ACC112 (cell line): ENCODE measurements at regions not wholly inside any gene's neighbourhood (a gene's known extent, or its start where the extent isn't known, plus 50 kb on each side); places are given as distances from the start of the nearest gene placed in this dataset.

Experiments used
- H2AFZ ChIP-seq: fragments of 200-600 bp; sonication (generic); one replicate; pipeline ENCODE4 v1.6.0; 2017; ENCODE audit warnings: antibody characterized with exemption, low read length; ENCODE audit not compliant: unreplicated experiment
- H3K27ac ChIP-seq: fragments of 200-600 bp; sonication (generic); 2 replicates; pipeline ENCODE4 v1.5.1; 2014; ENCODE audit warnings: low read depth, mild to moderate bottlenecking, antibody characterized with exemption, low read length, moderate library complexity
- H3K27me3 ChIP-seq: fragments of 200-600 bp; sonication (generic); 2 replicates; pipeline ENCODE4 v1.6.1; 2014; ENCODE audit warnings: mild to moderate bottlenecking, antibody characterized with exemption, low read length, moderate library complexity, mixed read lengths; ENCODE audit not compliant: insufficient read depth
- H3K36me3 ChIP-seq: fragments of 200-600 bp; sonication (generic); 2 replicates; pipeline ENCODE4 v1.6.1; 2016; ENCODE audit warnings: mild to moderate bottlenecking, antibody characterized with exemption, low read length, moderate library complexity, mixed read lengths; ENCODE audit not compliant: insufficient read depth
- H3K4me1 ChIP-seq: fragments of 200-600 bp; sonication (generic); one replicate; pipeline ENCODE4 v1.6.1; 2016; ENCODE audit warnings: low read length, mixed read lengths; ENCODE audit not compliant: insufficient read depth, unreplicated experiment, control insufficient read depth
- H3K4me3 ChIP-seq: fragments of 200-600 bp; sonication (generic); 2 replicates; pipeline ENCODE4 v1.5.1; 2014; ENCODE audit warnings: mild to moderate bottlenecking, low read depth, low read length
- H3K79me2 ChIP-seq: fragments of 200-600 bp; sonication (generic); one replicate; pipeline ENCODE4 v1.6.0; 2016; ENCODE audit warnings: low read length; ENCODE audit not compliant: control insufficient read depth, unreplicated experiment, insufficient read depth

- peaks cover 8% of the 10 kb centered on the region for H3K4me1 ChIP-seq
- no peaks in the 10 kb centered on the region for H3K36me3 ChIP-seq
- H2AFZ ChIP-seq, result no peak overlapping the region
- no peak overlapping the region for H3K27ac ChIP-seq
- H3K27me3 ChIP-seq, result peaks cover 13% of the 10 kb centered on the region; the same call in 1 of the 2 replicates
- no peaks in the 10 kb centered on the region for H3K79me2 ChIP-seq
- no peak overlapping the region for H3K4me3 ChIP-seq
These were observed 85.1 kb downstream of the CTAGE1 start for GRCh38 chr18:22332590-22332989.

DNA sequence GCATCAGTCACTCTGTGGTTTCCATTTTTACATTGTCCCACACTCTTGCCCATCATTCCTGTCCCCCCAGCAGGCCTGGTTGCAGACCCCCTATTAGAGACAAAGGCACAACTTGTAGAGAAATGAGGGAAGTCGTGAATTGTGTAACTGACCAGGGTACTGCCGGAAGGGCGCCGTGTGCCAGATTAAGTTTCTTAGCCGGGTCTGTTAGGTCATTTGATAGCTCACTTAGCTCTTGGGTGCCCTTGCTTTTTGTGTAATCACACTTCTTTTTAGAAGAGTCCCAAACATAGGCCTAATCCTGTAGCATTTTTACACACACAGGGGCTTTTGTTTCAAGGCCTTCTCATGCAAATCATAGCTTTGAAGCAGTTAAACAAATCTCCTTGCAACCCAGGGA lies 87.2 kb downstream of the CTAGE1 start:
- Histone ChIP-seq H3K4me3 (no peak overlapping the region), H2AFZ (no peak overlapping the region), H3K4me1 (no peaks in the 10 kb centered on the region), H3K36me3 (no peaks in the 10 kb centered on the region), H3K79me2 (no peaks in the 10 kb centered on the region), H3K27me3 (peaks cover 13% of the 10 kb centered on the region; the same call in 1 of the 2 replicates), H3K27ac (no peak overlapping the region)

DNA sequence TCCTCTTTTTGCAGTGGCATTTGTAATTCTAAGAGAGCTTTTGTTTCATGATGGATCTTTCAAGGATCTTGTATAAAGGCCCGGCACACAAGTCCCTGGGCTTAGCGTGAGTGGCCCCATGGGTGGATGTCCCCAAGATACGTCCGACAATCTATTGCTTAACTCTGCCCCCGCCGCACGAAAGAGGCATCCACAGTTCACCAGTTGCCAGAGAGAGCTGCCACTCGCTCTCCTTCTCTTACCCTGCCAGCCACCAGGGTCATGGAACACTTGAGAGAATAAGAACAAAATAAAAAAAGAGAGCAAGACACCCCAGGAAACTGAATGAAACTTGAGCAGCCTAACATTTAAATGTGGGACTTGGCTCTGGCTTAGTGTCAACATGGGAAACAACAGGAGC lies 92.3 kb downstream of the CTAGE1 start:
- Histone ChIP-seq H3K4me3 (no peak overlapping the region), H2AFZ (no peak overlapping the region), H3K79me2 (no peaks in the 10 kb centered on the region), H3K4me1 (no peaks in the 10 kb centered on the region), H3K27me3 (peaks cover 8% of the 10 kb centered on the region; the same call in 1 of the 2 replicates), H3K27ac (no peak overlapping the region), H3K36me3 (no peaks in the 10 kb centered on the region)

- no peaks in the 10 kb centered on the region for H3K79me2 ChIP-seq
- H3K4me1 ChIP-seq, result no peaks in the 10 kb centered on the region
- peaks cover 8% of the 10 kb centered on the region; the same call in 1 of the 2 replicates for H3K27me3 ChIP-seq
- H3K4me3 ChIP-seq, result peak overlapping the region; percentile 36
- H2AFZ ChIP-seq, result peak overlapping the region; percentile 47
- no peaks in the 10 kb centered on the region for H3K36me3 ChIP-seq
- no peak overlapping the region for H3K27ac ChIP-seq
These were observed 93.3 kb downstream of the CTAGE1 start for GRCh38 chr18:22324191-22325131.

DNA sequence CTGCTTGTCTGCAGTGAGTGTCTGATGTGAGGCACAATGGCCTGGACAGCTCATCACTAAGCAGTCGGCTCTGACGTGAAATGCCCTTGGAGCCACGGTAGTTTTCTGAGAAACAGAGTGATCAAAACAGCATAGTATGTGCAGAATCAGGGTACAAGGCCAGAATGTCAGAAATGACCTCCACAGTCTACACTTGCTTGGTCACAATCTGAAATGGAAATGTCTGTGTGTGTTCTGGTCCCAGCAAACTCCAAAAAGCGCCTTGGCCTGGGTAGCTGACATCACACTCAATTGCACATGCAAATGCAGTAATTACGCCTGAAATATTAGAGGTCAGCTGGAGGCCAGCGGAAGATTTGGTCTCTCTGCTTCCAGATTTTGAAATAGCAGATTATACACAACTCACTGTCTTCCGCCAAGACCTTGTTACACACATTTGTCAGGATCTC lies 95.4 kb downstream of the CTAGE1 start:
- Histone ChIP-seq H3K79me2 (no peaks in the 10 kb centered on the region), H2AFZ (no peak overlapping the region), H3K4me3 (no peak overlapping the region), H3K27ac (no peak overlapping the region), H3K27me3 (no peaks in the 10 kb centered on the region), H3K4me1 (no peaks in the 10 kb centered on the region), H3K36me3 (no peaks in the 10 kb centered on the region)

DNA sequence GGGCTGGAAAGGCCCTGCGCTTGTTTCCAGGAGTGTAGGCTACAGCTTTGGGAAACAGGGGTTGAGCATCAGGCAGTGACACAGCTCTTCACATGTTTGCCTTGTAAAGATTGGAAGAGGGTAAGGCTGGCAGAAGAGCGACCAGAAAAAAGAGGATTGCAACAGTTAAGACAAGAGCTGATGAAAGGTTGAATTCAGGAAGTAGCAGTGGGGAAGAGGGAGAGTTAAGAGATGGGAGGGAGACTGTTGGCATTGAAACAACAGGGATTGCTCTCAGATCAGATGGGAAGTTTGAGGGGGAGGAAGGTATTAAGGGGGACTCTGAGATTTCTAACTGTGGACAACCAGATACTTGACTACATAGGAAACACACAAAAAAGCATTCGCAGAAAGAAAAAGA lies 96.9 kb downstream of the CTAGE1 start:
- H3K27ac ChIP-seq, result no peak overlapping the region
- H3K36me3 ChIP-seq, result no peaks in the 10 kb centered on the region
- no peaks in the 10 kb centered on the region for H3K27me3 ChIP-seq
- no peak overlapping the region for H2AFZ ChIP-seq
- H3K79me2 ChIP-seq, result no peaks in the 10 kb centered on the region
- H3K4me3 ChIP-seq, result no peak overlapping the region
- no peaks in the 10 kb centered on the region for H3K4me1 ChIP-seq

DNA sequence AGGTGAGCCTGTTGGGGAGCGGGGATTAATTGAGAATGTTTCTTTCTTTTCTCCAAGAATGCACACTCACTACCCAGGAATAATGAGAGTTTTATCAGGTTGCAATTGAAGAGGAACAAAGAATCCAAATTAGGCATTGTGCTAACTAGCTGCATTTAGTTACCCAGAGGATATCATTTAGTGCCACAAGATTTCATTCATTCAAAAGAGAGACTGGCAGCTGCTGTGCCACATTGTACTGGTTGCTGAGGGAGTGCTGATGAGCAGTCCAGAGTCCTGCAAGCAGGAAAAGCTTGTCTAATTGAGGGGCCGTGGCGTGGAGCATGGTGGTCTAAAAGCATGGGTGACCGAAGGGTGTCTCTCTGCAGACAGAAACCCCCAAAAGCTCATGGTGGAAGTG lies 97.6 kb downstream of the CTAGE1 start:
- Histone ChIP-seq H3K27me3 (no peaks in the 10 kb centered on the region), H3K4me1 (no peaks in the 10 kb centered on the region), H2AFZ (no peak overlapping the region), H3K27ac (no peak overlapping the region), H3K79me2 (no peaks in the 10 kb centered on the region), H3K4me3 (no peak overlapping the region), H3K36me3 (no peaks in the 10 kb centered on the region)

DNA sequence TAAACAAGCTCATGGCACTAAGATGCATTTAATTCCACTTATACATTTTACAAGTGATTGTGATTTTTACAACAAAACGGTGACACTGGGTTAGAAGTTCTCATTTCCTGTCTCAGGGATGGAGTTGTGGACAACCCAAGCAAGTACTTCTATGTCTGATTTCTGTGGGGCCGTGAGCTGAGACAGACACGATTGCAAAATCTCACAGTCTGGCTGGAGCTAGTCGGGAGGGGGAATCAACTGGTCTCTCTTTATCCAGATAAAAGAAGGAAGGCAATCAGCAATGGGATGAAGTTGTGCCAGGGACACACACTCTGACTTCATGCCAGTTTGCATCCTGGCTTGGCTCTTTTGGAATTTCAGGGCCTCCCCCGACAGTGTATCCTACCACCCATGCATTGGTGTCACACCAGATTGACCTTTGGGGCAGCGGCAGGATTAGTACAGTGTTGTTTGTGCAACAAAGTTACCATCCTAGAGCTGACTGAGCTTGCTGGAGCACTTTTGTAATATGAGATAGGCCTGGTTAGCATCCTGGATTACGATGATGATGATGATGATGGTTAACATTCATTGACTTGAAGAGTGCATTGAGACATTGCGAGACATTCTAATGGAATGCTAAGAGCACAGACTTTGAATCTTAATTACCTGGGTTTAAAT lies 98.8 kb downstream of the CTAGE1 start:
- no peaks in the 10 kb centered on the region for H3K36me3 ChIP-seq
- H3K27ac ChIP-seq, result no peak overlapping the region
- H3K4me1 ChIP-seq, result peaks cover 10% of the 10 kb centered on the region
- no peaks in the 10 kb centered on the region for H3K79me2 ChIP-seq
- no peaks in the 10 kb centered on the region for H3K27me3 ChIP-seq
- no peak overlapping the region for H3K4me3 ChIP-seq
- H2AFZ ChIP-seq, result no peak overlapping the region

DNA sequence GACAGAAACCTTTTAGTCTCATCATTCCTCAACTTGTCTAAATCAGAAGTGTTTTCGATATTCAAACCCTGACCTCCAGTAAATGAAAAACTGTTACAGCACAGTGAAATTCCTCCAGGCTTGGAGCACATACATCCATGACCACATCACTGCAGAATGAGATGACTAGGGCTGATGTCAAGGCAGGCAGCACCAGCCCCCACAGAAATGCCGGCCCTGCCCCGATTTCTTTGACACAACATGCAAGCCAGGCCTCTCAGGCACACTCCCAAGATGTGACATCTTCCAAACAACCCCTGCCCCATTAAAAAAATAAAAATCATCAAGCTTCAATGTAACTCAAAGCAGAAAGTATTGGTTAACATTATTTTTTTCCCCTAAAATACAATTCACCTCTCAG lies 103.3 kb downstream of the CTAGE1 start:
- Histone ChIP-seq H3K27ac (peak overlapping the region; percentile 90), H3K79me2 (no peaks in the 10 kb centered on the region), H3K36me3 (no peaks in the 10 kb centered on the region), H3K4me3 (peak overlapping the region; percentile 47; the same call in 1 of the 2 replicates), H2AFZ (peak overlapping the region; percentile 69), H3K27me3 (no peaks in the 10 kb centered on the region), H3K4me1 (peaks cover 32% of the 10 kb centered on the region)

- Histone ChIP-seq H3K27me3 (no peaks in the 10 kb centered on the region), H3K79me2 (no peaks in the 10 kb centered on the region), H3K27ac (peak overlapping the region; percentile 90), H2AFZ (peak overlapping the region; percentile 69), H3K36me3 (no peaks in the 10 kb centered on the region), H3K4me3 (peak overlapping the region; percentile 47; the same call in 1 of the 2 replicates), H3K4me1 (peaks cover 36% of the 10 kb centered on the region)
These were observed 103.7 kb downstream of the CTAGE1 start for GRCh38 chr18:22314001-22314400.
